HFFc6 (cell line): ENCODE measurements at regions not wholly inside any gene's neighbourhood (a gene's known extent, or its start where the extent isn't known, plus 50 kb on each side); places are given as distances from the start of the nearest gene placed in this dataset.

Source experiments
- DNase-seq: peaks from one replicate; pipeline ENCODE4 v3.0.0-alpha.2; 2018
- H3K27ac Mint-ChIP-seq: 2 replicates; pipeline ENCODE4 v1.8.0; 2020; ENCODE audit warnings: mild to moderate bottlenecking, mixed read lengths
- H3K27me3 Mint-ChIP-seq: 2 replicates; pipeline ENCODE4 v1.8.0; 2021; ENCODE audit warnings: mild to moderate bottlenecking, moderate library complexity, mixed read lengths; ENCODE audit not compliant: insufficient read depth
- H3K36me3 Mint-ChIP-seq: 2 replicates; pipeline ENCODE4 v1.8.0; 2021; ENCODE audit warnings: low read depth, mixed read lengths
- H3K4me1 Mint-ChIP-seq: 2 replicates; pipeline ENCODE4 v1.8.0; 2020; ENCODE audit warnings: low read depth, mixed read lengths
- H3K4me3 Mint-ChIP-seq: 2 replicates; pipeline ENCODE4 v1.8.0; 2020; ENCODE audit warnings: mild to moderate bottlenecking, moderate library complexity, mixed read lengths
- H3K9me3 Mint-ChIP-seq: 2 replicates; pipeline ENCODE4 v1.8.0; 2020; ENCODE audit warnings: mild to moderate bottlenecking, mixed read lengths
- CTCF ChIP-seq: fragments of 200-600 bp; sonication (generic); IDR thresholded peaks from 2 replicates; pipeline ENCODE4 v1.5.0; 2021; ENCODE audit warnings: antibody characterized with exemption, mild to moderate bottlenecking

DNA sequence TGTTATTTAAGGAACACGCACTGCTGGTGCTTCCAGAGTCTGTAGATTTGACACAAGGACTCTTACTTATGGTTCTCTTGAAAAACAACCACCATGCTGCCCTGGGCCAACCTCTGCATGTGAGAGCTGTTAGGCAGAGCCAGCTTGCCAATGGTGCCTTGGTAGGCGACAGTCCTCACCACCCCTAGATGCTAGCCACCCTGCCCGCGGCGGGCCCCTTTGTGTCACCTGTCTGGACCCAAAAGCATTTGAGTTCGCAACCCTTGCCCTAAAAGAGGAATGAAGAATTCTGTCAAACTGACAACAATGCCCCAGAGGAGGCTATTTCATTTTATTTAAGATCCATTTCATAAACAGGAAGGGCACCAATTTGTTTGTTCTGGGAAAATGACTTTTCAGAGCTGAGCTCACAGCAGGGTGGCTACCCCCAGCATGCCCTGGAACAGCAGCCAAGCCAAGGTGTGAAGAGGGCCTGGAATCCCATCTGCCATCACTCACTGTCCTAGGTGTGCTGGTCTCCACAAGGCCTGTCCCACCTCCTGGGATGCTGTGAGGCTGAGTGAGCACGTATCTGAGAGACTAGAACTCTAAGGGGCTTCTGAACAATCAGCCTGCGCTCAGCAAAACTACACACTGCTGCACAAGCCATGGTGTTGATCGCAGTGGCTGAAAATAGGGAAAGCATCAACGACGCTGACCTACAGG, 63.8 kb upstream of the FZD10 start:
- Mint-ChIP-seq H3K27me3 (no peaks in the 10 kb centered on the region), H3K4me3 (no peak overlapping the region), H3K27ac (no peak overlapping the region), H3K9me3 (peaks cover 51% of the 10 kb centered on the region), H3K4me1 (no peaks in the 10 kb centered on the region), H3K36me3 (peaks cover 4% of the 10 kb centered on the region)
- no peak for TF ChIP-seq CTCF
- no peak for DNase-seq

DNA sequence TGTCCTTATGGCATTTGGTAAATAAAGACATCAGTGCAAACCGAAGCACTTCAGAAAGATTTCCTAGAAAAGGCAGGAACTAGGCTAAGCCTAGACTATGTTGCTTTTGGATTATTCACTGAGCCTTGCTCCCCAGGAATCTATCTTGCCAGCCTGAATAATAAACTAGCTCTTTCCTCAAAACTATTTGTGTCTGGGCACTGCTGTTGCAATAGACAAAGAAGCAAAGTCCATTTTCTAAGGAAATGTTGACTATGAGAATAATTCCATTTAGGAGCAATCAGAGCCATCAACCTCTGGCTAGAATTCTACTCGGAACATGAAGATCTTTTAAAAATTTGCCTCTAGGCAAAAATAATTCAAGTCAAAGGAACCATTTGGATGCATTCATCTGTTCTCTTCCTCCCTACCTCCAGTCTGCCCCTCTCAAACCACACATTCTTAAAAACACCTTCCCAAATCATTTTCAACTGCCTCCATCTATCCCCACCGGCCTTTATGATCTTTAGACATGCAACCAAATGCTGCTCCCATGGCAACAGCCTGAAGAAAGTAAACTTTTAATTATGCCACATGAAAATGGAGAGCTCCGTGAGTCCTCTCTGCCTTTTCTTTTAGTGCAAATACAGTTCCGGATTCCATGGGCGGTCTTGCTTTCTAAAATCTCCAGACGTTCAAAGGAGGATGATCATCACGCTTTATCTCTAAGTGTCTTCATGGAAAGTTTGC, 61.5 kb upstream of the FZD10 start:
- no peak overlapping the region for H3K27ac Mint-ChIP-seq
- no peaks in the 10 kb centered on the region; the same call in 1 of the 2 replicates for H3K36me3 Mint-ChIP-seq
- TF ChIP-seq CTCF: no peak
- no peak for DNase-seq
- no peaks in the 10 kb centered on the region for H3K27me3 Mint-ChIP-seq
- no peaks in the 10 kb centered on the region for H3K4me1 Mint-ChIP-seq
- peaks cover 55% of the 10 kb centered on the region for H3K9me3 Mint-ChIP-seq
- H3K4me3 Mint-ChIP-seq: no peak overlapping the region

- Mint-ChIP-seq H3K36me3 (no peaks in the 10 kb centered on the region; the same call in 1 of the 2 replicates), H3K9me3 (peaks cover 55% of the 10 kb centered on the region), H3K27me3 (no peaks in the 10 kb centered on the region), H3K4me1 (no peaks in the 10 kb centered on the region), H3K4me3 (no peak overlapping the region), H3K27ac (no peak overlapping the region)
- TF ChIP-seq CTCF: no peak
- DNase-seq: no peak
Measured at GRCh38 chr12:130101370-130101769, 60.9 kb upstream of the FZD10 start.

GRCh38 chr12:130102266-130102665, 60.0 kb upstream of the FZD10 start:
- H3K4me1 Mint-ChIP-seq: no peaks in the 10 kb centered on the region
- no peaks in the 10 kb centered on the region; the same call in 1 of the 2 replicates for H3K36me3 Mint-ChIP-seq
- no peak overlapping the region for H3K27ac Mint-ChIP-seq
- H3K27me3 Mint-ChIP-seq: no peaks in the 10 kb centered on the region
- H3K9me3 Mint-ChIP-seq: peaks cover 51% of the 10 kb centered on the region
- no peak for DNase-seq
- H3K4me3 Mint-ChIP-seq: no peak overlapping the region
- TF ChIP-seq CTCF: no peak

GRCh38 chr12:130104571-130105106, 57.6 kb upstream of the FZD10 start:
- H3K4me3 Mint-ChIP-seq: no peak overlapping the region
- H3K9me3 Mint-ChIP-seq: peaks cover 41% of the 10 kb centered on the region
- no peak for TF ChIP-seq CTCF
- no peaks in the 10 kb centered on the region for H3K4me1 Mint-ChIP-seq
- H3K36me3 Mint-ChIP-seq: no peaks in the 10 kb centered on the region
- H3K27ac Mint-ChIP-seq: no peak overlapping the region
- H3K27me3 Mint-ChIP-seq: peaks cover 6% of the 10 kb centered on the region; the same call in 1 of the 2 replicates
- no peak for DNase-seq
